T-helper 17 cell (primary cell): ENCODE measurements at regions not wholly inside any gene's neighbourhood (a gene's known extent, or its start where the extent isn't known, plus 50 kb on each side); places are given as distances from the start of the nearest gene placed in this dataset.
"Not testable (repeated sequence)": the region's sequence is repeated elsewhere in the genome, so short reads cannot be mapped to it uniquely, and the experiment has no call there.

Experiments
- ATAC-seq: fragments of 150-1000 bp; cut with Tn5 transposase; 2 replicates; pipeline ENCODE4 v1.10.0; 2021; ENCODE audit warnings: mild to moderate bottlenecking, moderate library complexity
- DNase-seq, 3 donors: peaks; one replicate each; pipeline versions ENCODE4 v3.0.0 to v3.0.0-alpha.2; 2020 to 2021
- H3K9me3 ChIP-seq: one replicate; pipeline ENCODE4 v1.7.0; 2013; ENCODE audit warnings: low read length, mild to moderate bottlenecking; ENCODE audit not compliant: control insufficient read depth, poor library complexity, severe bottlenecking
- H3K27ac Mint-ChIP-seq: one replicate; pipeline ENCODE4 v1.8.0; 2022; ENCODE audit warnings: mild to moderate bottlenecking, moderate library complexity, mixed read lengths
- H3K27me3 Mint-ChIP-seq: one replicate; pipeline ENCODE4 v1.8.0; 2022; ENCODE audit warnings: mixed read lengths
- H3K36me3 Mint-ChIP-seq: one replicate; pipeline ENCODE4 v1.8.0; 2022; ENCODE audit warnings: low read depth, mixed read lengths
- H3K4me1 Mint-ChIP-seq: one replicate; pipeline ENCODE4 v1.8.0; 2022; ENCODE audit warnings: mild to moderate bottlenecking, mixed read lengths
- H3K4me3 Mint-ChIP-seq: one replicate; pipeline ENCODE4 v1.8.0; 2022; ENCODE audit warnings: mild to moderate bottlenecking, moderate library complexity, mixed read lengths

- Mint-ChIP-seq H3K27ac (no peak overlapping the region), H3K36me3 (no peaks in the 10 kb centered on the region), H3K4me1 (no peaks in the 10 kb centered on the region), H3K4me3 (no peak overlapping the region), H3K27me3 (no peaks in the 10 kb centered on the region)
- ATAC-seq (no peak), DNase-seq (no peak)
- H3K9me3 ChIP-seq: no peaks in the 10 kb centered on the region
These were observed 145.7 kb downstream of the LIG4 start for GRCh38 chr13:108069521-108070210.

- H3K4me3 Mint-ChIP-seq, H3K4me1 Mint-ChIP-seq, ATAC-seq, DNase-seq, H3K27ac Mint-ChIP-seq, H3K9me3 ChIP-seq, H3K36me3 Mint-ChIP-seq, H3K27me3 Mint-ChIP-seq: not testable (repeated sequence)
These were observed 151.0 kb downstream of the LIG4 start for GRCh38 chr13:108064372-108064771.

GRCh38 chr13:108060111-108060510, 155.2 kb downstream of the LIG4 start:
- DNase-seq: no peak
- Mint-ChIP-seq H3K36me3 (peaks cover 2% of the 10 kb centered on the region), H3K27ac (no peak overlapping the region), H3K4me3 (no peak overlapping the region), H3K27me3 (no peaks in the 10 kb centered on the region), H3K4me1 (no peaks in the 10 kb centered on the region)
- no peak for ATAC-seq
- H3K9me3 ChIP-seq: no peaks in the 10 kb centered on the region

- H3K36me3 Mint-ChIP-seq: no peaks in the 10 kb centered on the region
- H3K27me3 Mint-ChIP-seq: no peaks in the 10 kb centered on the region
- H3K27ac Mint-ChIP-seq: no peak overlapping the region
- no peaks in the 10 kb centered on the region for H3K9me3 ChIP-seq
- ATAC-seq: no peak
- H3K4me1 Mint-ChIP-seq: no peaks in the 10 kb centered on the region
- DNase-seq: no peak
- no peak overlapping the region for H3K4me3 Mint-ChIP-seq
These were observed 159.1 kb downstream of the LIG4 start for GRCh38 chr13:108056278-108056677.

GRCh38 chr13:108049211-108049610, 166.1 kb downstream of the LIG4 start:
- H3K4me1 Mint-ChIP-seq: no peaks in the 10 kb centered on the region
- ATAC-seq (no peak), DNase-seq (no peak)
- H3K9me3 ChIP-seq: no peaks in the 10 kb centered on the region
- no peaks in the 10 kb centered on the region for H3K36me3 Mint-ChIP-seq
- H3K27me3 Mint-ChIP-seq: no peaks in the 10 kb centered on the region
- no peak overlapping the region for H3K27ac Mint-ChIP-seq
- no peak overlapping the region for H3K4me3 Mint-ChIP-seq

DNA sequence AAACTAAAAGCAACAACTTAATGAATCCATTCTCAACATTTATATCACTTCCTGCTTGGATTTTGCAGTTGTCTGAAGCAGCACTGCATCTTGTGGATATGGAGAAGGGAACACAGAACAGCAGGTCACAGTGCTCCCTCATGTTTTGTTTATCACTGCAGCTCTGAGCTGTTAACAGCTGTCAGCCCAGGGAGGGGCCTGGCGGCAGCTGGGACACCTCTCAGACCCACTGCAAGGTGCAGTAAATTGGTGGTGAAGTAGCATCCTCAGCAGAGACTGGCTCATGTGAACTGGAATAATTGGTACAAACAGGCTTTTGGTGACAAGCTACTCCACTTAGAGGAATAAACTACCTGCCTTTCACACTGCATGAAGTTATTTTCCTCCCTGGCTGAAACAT, 170.4 kb downstream of the LIG4 start:
- ATAC-seq: no peak
- no peak for DNase-seq
- Mint-ChIP-seq H3K4me3 (no peak overlapping the region), H3K27me3 (no peaks in the 10 kb centered on the region), H3K36me3 (no peaks in the 10 kb centered on the region), H3K27ac (no peak overlapping the region), H3K4me1 (no peaks in the 10 kb centered on the region)
- H3K9me3 ChIP-seq: no peaks in the 10 kb centered on the region

DNA sequence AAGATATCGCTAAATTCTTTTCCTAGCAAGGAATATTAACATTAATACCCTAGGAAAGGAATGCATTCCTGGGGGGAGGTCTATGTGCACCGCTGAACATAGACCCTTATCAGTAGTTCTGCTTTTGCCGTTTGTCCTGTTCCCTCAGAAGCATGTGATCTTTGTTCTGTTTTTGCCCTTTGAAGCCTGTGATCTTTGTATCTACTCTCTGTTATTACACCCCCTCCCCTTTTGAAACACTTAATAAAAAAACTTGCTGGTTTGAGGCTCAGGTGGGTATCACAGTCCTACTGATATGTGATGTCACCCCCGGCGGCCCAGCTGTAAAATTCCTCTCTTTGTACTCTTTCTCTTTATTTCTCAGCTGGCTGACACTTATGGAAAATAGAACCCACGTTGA, 172.5 kb downstream of the LIG4 start:
- H3K4me3 Mint-ChIP-seq, H3K4me1 Mint-ChIP-seq, H3K36me3 Mint-ChIP-seq, DNase-seq, H3K27ac Mint-ChIP-seq, H3K27me3 Mint-ChIP-seq, H3K9me3 ChIP-seq, ATAC-seq: not testable (repeated sequence)

GRCh38 chr13:108037348-108037747, 178.0 kb downstream of the LIG4 start:
- no peaks in the 10 kb centered on the region for H3K27me3 Mint-ChIP-seq
- no peaks in the 10 kb centered on the region for H3K4me1 Mint-ChIP-seq
- DNase-seq (no peak), ATAC-seq (no peak)
- H3K4me3 Mint-ChIP-seq: no peak overlapping the region
- H3K27ac Mint-ChIP-seq: no peak overlapping the region
- no peaks in the 10 kb centered on the region for H3K9me3 ChIP-seq
- no peaks in the 10 kb centered on the region for H3K36me3 Mint-ChIP-seq

- no peaks in the 10 kb centered on the region for H3K4me1 Mint-ChIP-seq
- DNase-seq (no peak), ATAC-seq (no peak)
- H3K9me3 ChIP-seq: no peaks in the 10 kb centered on the region
- no peaks in the 10 kb centered on the region for H3K36me3 Mint-ChIP-seq
- H3K4me3 Mint-ChIP-seq: no peak overlapping the region
- H3K27ac Mint-ChIP-seq: no peak overlapping the region
- no peaks in the 10 kb centered on the region for H3K27me3 Mint-ChIP-seq
These were observed 178.9 kb downstream of the LIG4 start for GRCh38 chr13:108036411-108036932.

DNA sequence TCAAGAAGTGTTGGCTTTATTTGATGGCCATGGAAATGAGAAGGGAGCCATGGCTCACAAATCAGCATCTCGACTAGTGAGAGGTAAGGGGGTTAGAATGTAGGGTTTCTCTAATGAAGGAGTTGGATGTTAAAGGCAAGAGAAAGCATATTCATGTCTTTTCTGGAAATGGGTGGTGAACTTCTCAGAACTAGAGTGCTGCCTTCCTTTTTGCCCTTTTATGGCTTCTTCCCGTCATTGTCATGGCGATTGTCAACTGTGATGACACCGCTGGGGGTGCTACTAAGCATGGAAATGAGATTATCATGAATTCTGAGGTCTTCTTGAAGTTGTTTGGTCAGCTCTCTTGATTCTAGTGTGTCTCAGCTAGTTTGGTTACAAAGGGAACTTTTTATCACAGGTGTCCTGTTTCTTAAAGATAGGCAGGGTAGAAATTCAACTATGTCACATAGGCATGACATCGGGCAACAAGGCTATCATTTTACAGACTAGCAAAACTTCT, 180.4 kb downstream of the LIG4 start:
- DNase-seq: no peak
- H3K9me3 ChIP-seq: no peaks in the 10 kb centered on the region
- Mint-ChIP-seq H3K36me3 (no peaks in the 10 kb centered on the region), H3K4me3 (no peak overlapping the region), H3K27me3 (no peaks in the 10 kb centered on the region), H3K4me1 (no peaks in the 10 kb centered on the region), H3K27ac (no peak overlapping the region)
- ATAC-seq: no peak

DNA sequence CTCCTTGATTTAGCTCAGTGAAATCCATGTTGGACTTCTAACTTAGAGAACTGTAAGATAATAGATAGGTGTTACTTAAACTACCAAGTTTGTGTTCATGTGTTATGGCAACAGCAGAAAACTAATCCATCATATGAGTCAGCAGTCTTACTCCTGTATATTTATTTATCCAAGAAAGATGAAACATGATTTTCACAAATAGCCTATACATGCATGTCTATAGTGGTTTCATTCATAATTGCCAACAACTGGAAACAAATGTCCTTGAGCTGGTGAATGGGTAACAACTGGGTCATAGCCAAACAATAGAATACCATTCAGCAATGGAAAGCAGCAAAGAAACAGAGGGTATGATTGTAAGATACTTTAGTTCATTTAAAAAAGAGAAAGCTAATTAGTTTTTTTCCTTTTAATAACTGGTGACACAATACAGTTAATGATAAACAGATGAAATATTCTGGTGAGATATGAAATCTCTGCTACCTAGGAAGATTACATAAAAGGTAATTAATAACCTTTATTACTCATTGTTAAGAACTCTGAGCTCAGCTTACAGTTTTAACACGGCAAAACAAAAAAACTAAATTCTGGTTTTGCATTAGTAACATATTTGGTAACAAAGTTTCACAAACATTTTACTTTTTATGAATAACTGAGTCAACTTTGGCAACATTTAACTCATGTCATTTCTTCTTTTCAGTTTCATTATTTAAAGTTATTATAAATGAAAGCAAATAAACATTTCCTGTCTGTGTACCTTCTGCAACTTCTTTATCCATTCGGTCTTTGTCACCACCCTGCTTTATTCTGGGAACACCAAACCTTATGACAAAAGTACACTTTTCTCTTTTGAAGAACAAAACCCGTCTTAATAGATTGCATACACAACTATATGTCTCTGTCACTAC, 181.3 kb downstream of the LIG4 start:
- Mint-ChIP-seq H3K36me3 (no peaks in the 10 kb centered on the region), H3K4me1 (no peaks in the 10 kb centered on the region), H3K27me3 (no peaks in the 10 kb centered on the region), H3K27ac (no peak overlapping the region), H3K4me3 (no peak overlapping the region)
- ATAC-seq (no peak), DNase-seq (no peak)
- no peaks in the 10 kb centered on the region for H3K9me3 ChIP-seq

GRCh38 chr13:108031865-108032264, 183.5 kb downstream of the LIG4 start:
- Mint-ChIP-seq H3K27ac (no peak overlapping the region), H3K36me3 (no peaks in the 10 kb centered on the region), H3K4me3 (no peak overlapping the region), H3K27me3 (no peaks in the 10 kb centered on the region), H3K4me1 (no peaks in the 10 kb centered on the region)
- DNase-seq (no peak), ATAC-seq (no peak)
- H3K9me3 ChIP-seq: no peaks in the 10 kb centered on the region

DNA sequence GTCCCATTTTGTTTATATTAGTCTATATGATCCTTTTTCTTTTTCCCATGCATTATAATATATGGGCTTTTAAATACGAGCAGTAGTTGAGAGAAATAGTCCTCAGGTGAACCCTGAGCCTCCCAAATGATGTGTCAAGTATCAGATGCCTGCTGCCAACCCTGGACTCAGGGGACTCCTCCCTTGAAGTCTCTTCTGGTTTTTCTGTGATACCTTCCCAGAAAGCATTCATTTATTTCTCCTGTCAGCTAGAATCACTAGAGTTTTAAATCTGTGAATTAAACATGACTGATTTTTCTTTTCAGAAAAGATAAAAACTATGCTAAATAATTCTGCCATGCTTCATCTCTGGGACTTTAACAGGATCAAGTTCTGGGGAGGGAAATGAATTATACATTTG, 184.6 kb downstream of the LIG4 start:
- no peaks in the 10 kb centered on the region for H3K36me3 Mint-ChIP-seq
- DNase-seq (no peak), ATAC-seq (no peak)
- H3K9me3 ChIP-seq: no peaks in the 10 kb centered on the region
- no peaks in the 10 kb centered on the region for H3K4me1 Mint-ChIP-seq
- H3K27ac Mint-ChIP-seq: no peak overlapping the region
- H3K27me3 Mint-ChIP-seq: no peaks in the 10 kb centered on the region
- H3K4me3 Mint-ChIP-seq: no peak overlapping the region
